Nucleus accumbens (tissue), 56 donors: ENCODE measurements at regions not wholly inside any gene's neighbourhood (a gene's known extent, or its start where the extent isn't known, plus 50 kb on each side); places are given as distances from the start of the nearest gene placed in this dataset.

ENCODE experiments used
- DNase-seq, 56 donors: peaks; one replicate each; lab custom pipeline; 2025; lab: John Stamatoyannopoulos, UW

- no peak for DNase-seq
Observed at GRCh38 chr6:56865081-56865875, 89.6 kb upstream of the BEND6 start.

GRCh38 chr6:56864171-56864616 is 90.7 kb upstream of the BEND6 start:
- DNase-seq = no peak

GRCh38 chr6:56863366-56863765 is 91.5 kb upstream of the BEND6 start:
- no peak for DNase-seq

GRCh38 chr6:56862415-56863175 is 92.3 kb upstream of the BEND6 start:
- no peak for DNase-seq

- no peak for DNase-seq
Observed at GRCh38 chr6:56860475-56860874, 94.4 kb upstream of the BEND6 start.

- peak in 1 of 56 donors; percentile 18 for DNase-seq
Observed at GRCh38 chr6:56856036-56856580, 98.8 kb upstream of the BEND6 start.

GRCh38 chr6:56854086-56854485 is 100.8 kb upstream of the BEND6 start:
- no peak for DNase-seq

- DNase-seq = no peak
Observed at GRCh38 chr6:56853541-56853940, 101.4 kb upstream of the BEND6 start.

- DNase-seq = peak in 8 of 56 donors; percentile 1 to 44 (median 18)
Observed at GRCh38 chr6:56852260-56853010, 102.5 kb upstream of the BEND6 start.

- peak in 50 of 56 donors; percentile 5 to 77 (median 52) for DNase-seq
Observed at GRCh38 chr6:56851541-56852259, 103.2 kb upstream of the BEND6 start.

GRCh38 chr6:56851074-56851473 is 103.8 kb upstream of the BEND6 start:
- DNase-seq = peak in 11 of 56 donors; percentile 10 to 61 (median 37)

GRCh38 chr6:56850626-56851025 is 104.3 kb upstream of the BEND6 start:
- peak in 20 of 56 donors; percentile 3 to 57 (median 21) for DNase-seq

- peak in 51 of 56 donors; percentile 3 to 71 (median 26) for DNase-seq
Observed at GRCh38 chr6:56849896-56850295, 105.0 kb upstream of the BEND6 start.

- no peak for DNase-seq
Observed at GRCh38 chr6:56848105-56848504, 106.8 kb upstream of the BEND6 start.

- no peak for DNase-seq
Observed at GRCh38 chr6:56845032-56845431, 109.9 kb upstream of the BEND6 start.

- peak in 54 of 56 donors; percentile 42 to 95 (median 77) for DNase-seq
Observed at GRCh38 chr6:56843476-56844349, 111.2 kb upstream of the BEND6 start.

GRCh38 chr6:56842686-56843475 is 112.0 kb upstream of the BEND6 start:
- DNase-seq = peak in 36 of 56 donors; percentile 31 to 77 (median 51)

- DNase-seq = no peak
Observed at GRCh38 chr6:56841751-56842150, 113.2 kb upstream of the BEND6 start.
